Activated naive CD4-positive, alpha-beta T cell treated with anti-CD3 and anti-CD28 coated beads, Interleukin-2, amount 50 U/mL, for 24 hours (primary cell): ENCODE measurements at regions not wholly inside any gene's neighbourhood (a gene's known extent, or its start where the extent isn't known, plus 50 kb on each side); places are given as distances from the start of the nearest gene placed in this dataset.

Source experiments
- H3K27ac Mint-ChIP-seq: one replicate; pipeline ENCODE4 v1.8.0; 2021; ENCODE audit warnings: mild to moderate bottlenecking, mixed read lengths
- H3K27me3 Mint-ChIP-seq: one replicate; pipeline ENCODE4 v1.8.0; 2021; ENCODE audit warnings: mixed read lengths
- H3K36me3 Mint-ChIP-seq: one replicate; pipeline ENCODE4 v1.8.0; 2021; ENCODE audit warnings: mixed read lengths
- H3K4me1 Mint-ChIP-seq: one replicate; pipeline ENCODE4 v1.8.0; 2021; ENCODE audit warnings: mixed read lengths
- H3K4me3 Mint-ChIP-seq: one replicate; pipeline ENCODE4 v1.8.0; 2021; ENCODE audit warnings: mild to moderate bottlenecking, mixed read lengths
- H3K9me3 Mint-ChIP-seq: one replicate; pipeline ENCODE4 v1.8.0; 2021; ENCODE audit warnings: mixed read lengths

- Mint-ChIP-seq H3K27me3 (peaks cover 7% of the 10 kb centered on the region), H3K4me1 (no peaks in the 10 kb centered on the region), H3K36me3 (no peaks in the 10 kb centered on the region), H3K27ac (no peak overlapping the region), H3K4me3 (no peak overlapping the region), H3K9me3 (peaks cover 15% of the 10 kb centered on the region)
Observed at GRCh38 chr20:40603057-40603651, 85.9 kb downstream of the MAFB start.

- Mint-ChIP-seq H3K27me3 (peaks cover 7% of the 10 kb centered on the region), H3K36me3 (no peaks in the 10 kb centered on the region), H3K9me3 (peaks cover 8% of the 10 kb centered on the region), H3K27ac (no peak overlapping the region), H3K4me1 (no peaks in the 10 kb centered on the region), H3K4me3 (no peak overlapping the region)
Observed at GRCh38 chr20:40602381-40602780, 86.7 kb downstream of the MAFB start.

- Mint-ChIP-seq H3K4me3 (no peak overlapping the region), H3K27me3 (peaks cover 5% of the 10 kb centered on the region), H3K36me3 (no peaks in the 10 kb centered on the region), H3K4me1 (no peaks in the 10 kb centered on the region), H3K27ac (no peak overlapping the region), H3K9me3 (peaks cover 7% of the 10 kb centered on the region)
Observed at GRCh38 chr20:40600441-40601219, 88.4 kb downstream of the MAFB start.

GRCh38 chr20:40599987-40600386, 89.0 kb downstream of the MAFB start:
- H3K4me3 Mint-ChIP-seq = no peak overlapping the region
- peaks cover 7% of the 10 kb centered on the region for H3K9me3 Mint-ChIP-seq
- H3K4me1 Mint-ChIP-seq = no peaks in the 10 kb centered on the region
- peaks cover 9% of the 10 kb centered on the region for H3K27me3 Mint-ChIP-seq
- H3K36me3 Mint-ChIP-seq = no peaks in the 10 kb centered on the region
- no peak overlapping the region for H3K27ac Mint-ChIP-seq

- no peak overlapping the region for H3K27ac Mint-ChIP-seq
- H3K36me3 Mint-ChIP-seq = no peaks in the 10 kb centered on the region
- no peak overlapping the region for H3K4me3 Mint-ChIP-seq
- H3K9me3 Mint-ChIP-seq = no peaks in the 10 kb centered on the region
- H3K4me1 Mint-ChIP-seq = no peaks in the 10 kb centered on the region
- peaks cover 8% of the 10 kb centered on the region for H3K27me3 Mint-ChIP-seq
Observed at GRCh38 chr20:40592941-40593340, 96.1 kb downstream of the MAFB start.

- Mint-ChIP-seq H3K27ac (no peak overlapping the region), H3K36me3 (no peaks in the 10 kb centered on the region), H3K27me3 (peaks cover 8% of the 10 kb centered on the region), H3K4me3 (no peak overlapping the region), H3K9me3 (no peaks in the 10 kb centered on the region), H3K4me1 (no peaks in the 10 kb centered on the region)
Observed at GRCh38 chr20:40591536-40591935, 97.5 kb downstream of the MAFB start.

- H3K4me3 Mint-ChIP-seq = no peak overlapping the region
- H3K36me3 Mint-ChIP-seq = no peaks in the 10 kb centered on the region
- H3K4me1 Mint-ChIP-seq = no peaks in the 10 kb centered on the region
- H3K27ac Mint-ChIP-seq = no peak overlapping the region
- H3K9me3 Mint-ChIP-seq = no peaks in the 10 kb centered on the region
- H3K27me3 Mint-ChIP-seq = peaks cover 8% of the 10 kb centered on the region
Observed at GRCh38 chr20:40591119-40591518, 97.9 kb downstream of the MAFB start.

- Mint-ChIP-seq H3K9me3 (no peaks in the 10 kb centered on the region), H3K27me3 (peaks cover 5% of the 10 kb centered on the region), H3K27ac (no peak overlapping the region), H3K4me3 (no peak overlapping the region), H3K36me3 (no peaks in the 10 kb centered on the region), H3K4me1 (no peaks in the 10 kb centered on the region)
Observed at GRCh38 chr20:40589581-40589980, 99.5 kb downstream of the MAFB start.

GRCh38 chr20:40588891-40589290, 100.1 kb downstream of the MAFB start:
- Mint-ChIP-seq H3K36me3 (no peaks in the 10 kb centered on the region), H3K27ac (no peak overlapping the region), H3K9me3 (no peaks in the 10 kb centered on the region), H3K4me1 (no peaks in the 10 kb centered on the region), H3K4me3 (no peak overlapping the region), H3K27me3 (peaks cover 5% of the 10 kb centered on the region)

GRCh38 chr20:40587038-40587437, 102.0 kb downstream of the MAFB start:
- peaks cover 5% of the 10 kb centered on the region for H3K27me3 Mint-ChIP-seq
- no peak overlapping the region for H3K4me3 Mint-ChIP-seq
- H3K36me3 Mint-ChIP-seq = no peaks in the 10 kb centered on the region
- no peak overlapping the region for H3K27ac Mint-ChIP-seq
- no peaks in the 10 kb centered on the region for H3K4me1 Mint-ChIP-seq
- H3K9me3 Mint-ChIP-seq = no peaks in the 10 kb centered on the region

- peaks cover 7% of the 10 kb centered on the region for H3K27me3 Mint-ChIP-seq
- H3K4me1 Mint-ChIP-seq = no peaks in the 10 kb centered on the region
- no peaks in the 10 kb centered on the region for H3K36me3 Mint-ChIP-seq
- no peak overlapping the region for H3K4me3 Mint-ChIP-seq
- H3K27ac Mint-ChIP-seq = no peak overlapping the region
- no peaks in the 10 kb centered on the region for H3K9me3 Mint-ChIP-seq
Observed at GRCh38 chr20:40584130-40584809, 104.8 kb downstream of the MAFB start.

GRCh38 chr20:40583636-40584035, 105.4 kb downstream of the MAFB start:
- peaks cover 5% of the 10 kb centered on the region for H3K27me3 Mint-ChIP-seq
- H3K4me3 Mint-ChIP-seq = no peak overlapping the region
- no peaks in the 10 kb centered on the region for H3K36me3 Mint-ChIP-seq
- H3K9me3 Mint-ChIP-seq = no peaks in the 10 kb centered on the region
- no peaks in the 10 kb centered on the region for H3K4me1 Mint-ChIP-seq
- no peak overlapping the region for H3K27ac Mint-ChIP-seq

GRCh38 chr20:40583205-40583604, 105.8 kb downstream of the MAFB start:
- Mint-ChIP-seq H3K27me3 (peaks cover 5% of the 10 kb centered on the region), H3K4me3 (no peak overlapping the region), H3K36me3 (no peaks in the 10 kb centered on the region), H3K9me3 (no peaks in the 10 kb centered on the region), H3K27ac (no peak overlapping the region), H3K4me1 (no peaks in the 10 kb centered on the region)

- H3K36me3 Mint-ChIP-seq = no peaks in the 10 kb centered on the region
- H3K4me1 Mint-ChIP-seq = no peaks in the 10 kb centered on the region
- no peak overlapping the region for H3K4me3 Mint-ChIP-seq
- no peaks in the 10 kb centered on the region for H3K9me3 Mint-ChIP-seq
- no peak overlapping the region for H3K27ac Mint-ChIP-seq
- peaks cover 5% of the 10 kb centered on the region for H3K27me3 Mint-ChIP-seq
Observed at GRCh38 chr20:40582531-40582930, 106.5 kb downstream of the MAFB start.

GRCh38 chr20:40579701-40580100, 109.3 kb downstream of the MAFB start:
- Mint-ChIP-seq H3K27ac (no peak overlapping the region), H3K9me3 (no peaks in the 10 kb centered on the region), H3K4me3 (no peak overlapping the region), H3K4me1 (no peaks in the 10 kb centered on the region), H3K27me3 (peaks cover 5% of the 10 kb centered on the region), H3K36me3 (no peaks in the 10 kb centered on the region)

- peaks cover 5% of the 10 kb centered on the region for H3K27me3 Mint-ChIP-seq
- H3K4me3 Mint-ChIP-seq = no peak overlapping the region
- H3K4me1 Mint-ChIP-seq = no peaks in the 10 kb centered on the region
- H3K27ac Mint-ChIP-seq = no peak overlapping the region
- H3K36me3 Mint-ChIP-seq = no peaks in the 10 kb centered on the region
- no peaks in the 10 kb centered on the region for H3K9me3 Mint-ChIP-seq
Observed at GRCh38 chr20:40578961-40579360, 110.1 kb downstream of the MAFB start.
